ENCODE measurements at regions not wholly inside any gene's neighbourhood (a gene's known extent, or its start where the extent isn't known, plus 50 kb on each side); places are given as distances from the start of the nearest gene placed in this dataset.
A peak's percentile ranks its signal among the peaks of the same experiment; 100 is the strongest.

- Histone ChIP-seq H3K27ac (no peak overlapping the region), H3K4me1 (peaks cover 20 to 28% of the 10 kb centered on the region in 2 donors), H3K36me3 (no peaks in the 10 kb centered on the region), H3K9me3 (no peaks in the 10 kb centered on the region), H3K4me3 (no peak overlapping the region), H3K27me3 (no peaks in the 10 kb centered on the region)
- ATAC-seq (no peak), DNase-seq (no peak)
- intact Hi-C loops (cut with DNase I; ENCODE audit: low total_unique reads), result no loop called here
- TF ChIP-seq POLR2A (IDR thresholded peaks at IDR 0.05), result no peak
- TF ChIP-seq, protein P1, sequence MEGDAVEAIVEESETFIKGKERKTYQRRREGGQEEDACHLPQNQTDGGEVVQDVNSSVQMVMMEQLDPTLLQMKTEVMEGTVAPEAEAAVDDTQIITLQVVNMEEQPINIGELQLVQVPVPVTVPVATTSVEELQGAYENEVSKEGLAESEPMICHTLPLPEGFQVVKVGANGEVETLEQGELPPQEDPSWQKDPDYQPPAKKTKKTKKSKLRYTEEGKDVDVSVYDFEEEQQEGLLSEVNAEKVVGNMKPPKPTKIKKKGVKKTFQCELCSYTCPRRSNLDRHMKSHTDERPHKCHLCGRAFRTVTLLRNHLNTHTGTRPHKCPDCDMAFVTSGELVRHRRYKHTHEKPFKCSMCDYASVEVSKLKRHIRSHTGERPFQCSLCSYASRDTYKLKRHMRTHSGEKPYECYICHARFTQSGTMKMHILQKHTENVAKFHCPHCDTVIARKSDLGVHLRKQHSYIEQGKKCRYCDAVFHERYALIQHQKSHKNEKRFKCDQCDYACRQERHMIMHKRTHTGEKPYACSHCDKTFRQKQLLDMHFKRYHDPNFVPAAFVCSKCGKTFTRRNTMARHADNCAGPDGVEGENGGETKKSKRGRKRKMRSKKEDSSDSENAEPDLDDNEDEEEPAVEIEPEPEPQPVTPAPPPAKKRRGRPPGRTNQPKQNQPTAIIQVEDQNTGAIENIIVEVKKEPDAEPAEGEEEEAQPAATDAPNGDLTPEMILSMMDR (IDR thresholded peaks at IDR 0.05 in 4 of 5, conservative IDR thresholded peaks at IDR 0.05 in 1 of 5), result no peak
- in situ Hi-C loops (cut with MboI; ENCODE audit: low sequenced_read_pairs in 4 of 4), result no loop called here
These were observed 337.7 kb upstream of the MYT1L start for GRCh38 chr2:2668681-2669265.

DNA sequence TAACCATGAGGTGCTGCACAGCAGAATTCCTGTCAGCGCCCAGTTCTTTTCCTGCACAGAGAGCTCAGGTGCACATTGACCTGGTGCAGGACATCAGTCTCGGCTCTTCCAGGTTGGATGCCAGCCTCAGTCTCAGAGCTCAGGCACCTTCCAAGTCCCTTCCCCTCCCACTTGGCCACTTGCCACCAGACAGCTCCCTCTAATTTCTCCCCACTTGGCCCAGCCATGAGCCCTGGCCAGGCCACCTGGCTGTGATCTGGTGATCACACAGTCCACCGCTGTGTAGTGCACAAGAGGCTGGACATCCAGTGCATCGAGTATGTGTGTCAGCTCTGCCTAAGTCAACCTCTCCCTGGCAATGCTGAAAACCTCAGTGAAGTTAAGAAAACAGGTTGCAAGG, 336.6 kb upstream of the MYT1L start:
- Histone ChIP-seq H3K9me3 (no peaks in the 10 kb centered on the region), H3K27ac (no peak overlapping the region), H3K4me1 (peaks cover 10 to 27% of the 10 kb centered on the region in 2 donors), H3K27me3 (no peaks in the 10 kb centered on the region), H3K4me3 (no peak overlapping the region), H3K36me3 (no peaks in the 10 kb centered on the region)
- intact Hi-C loops (cut with DNase I; ENCODE audit: low total_unique reads), result no loop called here
- in situ Hi-C loops (cut with MboI; ENCODE audit: low sequenced_read_pairs in 4 of 4), result no loop called here
- no peak for DNase-seq
- ATAC-seq, result no peak
- TF ChIP-seq, protein P1 (IDR thresholded peaks at IDR 0.05 in 4 of 5, conservative IDR thresholded peaks at IDR 0.05 in 1 of 5), result no peak
- no peak for TF ChIP-seq POLR2A (IDR thresholded peaks at IDR 0.05)

DNA sequence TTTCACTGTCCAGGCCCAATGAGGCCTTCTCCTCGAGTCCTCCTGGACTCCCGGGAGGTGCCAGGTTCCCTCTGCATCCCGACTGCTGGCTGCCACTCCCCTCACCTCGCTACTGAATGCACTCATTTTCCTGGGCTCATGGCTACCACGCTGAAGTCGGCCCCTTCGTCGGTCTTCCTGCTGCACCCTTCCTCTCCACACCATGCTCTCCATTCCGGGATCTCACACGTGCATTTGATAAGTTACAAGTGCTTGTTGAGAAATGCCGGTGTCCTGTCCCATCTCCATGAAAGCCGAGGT, 334.7 kb upstream of the MYT1L start:
- ATAC-seq, result no peak
- no peak for TF ChIP-seq POLR2A (IDR thresholded peaks at IDR 0.05)
- TF ChIP-seq, protein P1 (IDR thresholded peaks at IDR 0.05 in 4 of 5, conservative IDR thresholded peaks at IDR 0.05 in 1 of 5), result no peak
- H3K36me3 ChIP-seq, result no peaks in the 10 kb centered on the region
- DNase-seq, result no peak
- intact Hi-C loops (cut with DNase I; ENCODE audit: low total_unique reads), result no loop called here
- H3K9me3 ChIP-seq, result no peaks in the 10 kb centered on the region
- H3K27me3 ChIP-seq, result no peaks in the 10 kb centered on the region
- in situ Hi-C loops (cut with MboI; ENCODE audit: low sequenced_read_pairs in 4 of 4), result no loop called here
- peaks cover 19 to 27% of the 10 kb centered on the region in 2 donors for H3K4me1 ChIP-seq
- H3K27ac ChIP-seq, result no peak overlapping the region
- no peak overlapping the region for H3K4me3 ChIP-seq

GRCh38 chr2:2664989-2665833, 334.1 kb upstream of the MYT1L start:
- no peaks in the 10 kb centered on the region for H3K9me3 ChIP-seq
- peak in 1 of 2 donors; percentile 28 for DNase-seq
- no peak overlapping the region for H3K4me3 ChIP-seq
- H3K27me3 ChIP-seq, result no peaks in the 10 kb centered on the region
- intact Hi-C loops (cut with DNase I; ENCODE audit: low total_unique reads), result loop anchor here (5.0 kb wide), 3 partner anchors 53 to 182 kb away; no protein-coding TSS in a partner anchor
- in situ Hi-C loops (cut with MboI; ENCODE audit: low sequenced_read_pairs in 4 of 4), result no loop called here
- ATAC-seq, result no peak
- no peak overlapping the region for H3K27ac ChIP-seq
- peaks cover 19 to 27% of the 10 kb centered on the region in 2 donors for H3K4me1 ChIP-seq
- TF ChIP-seq, protein P1 (IDR thresholded peaks at IDR 0.05 in 4 of 5, conservative IDR thresholded peaks at IDR 0.05 in 1 of 5), result no peak
- TF ChIP-seq POLR2A (IDR thresholded peaks at IDR 0.05), result no peak
- H3K36me3 ChIP-seq, result no peaks in the 10 kb centered on the region

All from gastrocnemius medialis (tissue), 4 donors.